HUES6 (cell line): ENCODE measurements at regions not wholly inside any gene's neighbourhood (a gene's known extent, or its start where the extent isn't known, plus 50 kb on each side); places are given as distances from the start of the nearest gene placed in this dataset.

ENCODE experiments used
- H3K27ac ChIP-seq: 2 replicates; pipeline ENCODE4 v1.7.0; 2013; ENCODE audit warnings: low read depth, mild to moderate bottlenecking, low read length, inconsistent platforms
- H3K27me3 ChIP-seq: 2 replicates; pipeline ENCODE4 v1.6.1; 2013; ENCODE audit warnings: low read length; ENCODE audit not compliant: control insufficient read depth, insufficient read depth
- H3K36me3 ChIP-seq: 2 replicates; pipeline ENCODE4 v1.6.1; 2013; ENCODE audit warnings: low read length; ENCODE audit not compliant: control insufficient read depth, insufficient read depth
- H3K4me1 ChIP-seq: 2 replicates; pipeline ENCODE4 v1.6.1; 2013; ENCODE audit warnings: low read length; ENCODE audit not compliant: control insufficient read depth, insufficient read depth
- H3K4me3 ChIP-seq: 2 replicates; pipeline ENCODE4 v1.5.1; 2013; ENCODE audit warnings: low read depth, low read length
- H3K9ac ChIP-seq: one replicate; pipeline ENCODE4 v1.6.1; 2013; ENCODE audit warnings: mild to moderate bottlenecking, low read length
- H3K9me3 ChIP-seq: 2 replicates; pipeline ENCODE4 v1.6.1; 2013; ENCODE audit warnings: low read depth, low read length; ENCODE audit not compliant: control insufficient read depth, insufficient read depth

DNA sequence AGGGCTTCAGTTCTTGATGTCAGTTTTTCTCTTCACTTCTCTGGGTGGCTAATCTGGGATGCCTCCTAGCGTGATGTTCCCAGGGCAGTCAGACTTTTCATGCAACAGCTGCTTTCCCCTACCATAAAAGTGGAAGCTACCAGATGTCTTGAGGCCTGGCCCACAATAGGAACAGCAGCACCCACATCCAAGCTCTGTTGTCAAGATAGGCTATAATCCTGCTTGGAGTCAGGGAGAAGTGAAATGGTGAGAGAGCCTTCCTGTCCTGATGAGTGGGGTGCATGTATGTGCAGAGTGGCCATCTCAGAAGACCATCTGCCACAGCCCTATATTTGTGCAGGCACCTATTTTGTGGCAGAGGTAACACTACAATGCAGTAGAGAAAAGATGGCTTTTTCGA, 108.0 kb downstream of the HTR5A start:
- no peaks in the 10 kb centered on the region for H3K4me1 ChIP-seq
- no peak overlapping the region for H3K27ac ChIP-seq
- H3K9ac ChIP-seq, result no peak overlapping the region
- peaks cover 17% of the 10 kb centered on the region; the same call in 1 of the 2 replicates for H3K9me3 ChIP-seq
- H3K36me3 ChIP-seq, result no peaks in the 10 kb centered on the region
- no peak overlapping the region for H3K4me3 ChIP-seq
- no peaks in the 10 kb centered on the region for H3K27me3 ChIP-seq

DNA sequence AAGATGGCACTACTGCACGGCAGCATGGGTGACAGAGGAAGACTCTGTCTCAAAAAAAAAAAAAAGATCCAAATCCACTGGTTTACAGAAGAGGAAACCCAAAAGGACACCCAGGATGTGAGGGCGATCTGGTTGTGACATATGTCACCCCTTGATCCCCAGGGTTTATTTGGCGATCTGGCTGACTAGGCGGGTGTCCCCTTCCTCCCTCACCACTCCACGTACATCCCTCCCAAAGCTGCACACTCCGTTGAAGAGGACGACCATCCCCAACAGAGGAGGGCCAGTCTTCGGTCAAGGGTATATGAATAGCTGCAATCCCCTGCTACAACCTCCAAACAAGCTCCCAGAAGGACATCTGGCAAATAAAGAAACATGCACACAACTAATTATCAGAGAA, 111.6 kb downstream of the HTR5A start:
- H3K9ac ChIP-seq, result no peak overlapping the region
- H3K36me3 ChIP-seq, result no peaks in the 10 kb centered on the region
- no peaks in the 10 kb centered on the region for H3K27me3 ChIP-seq
- H3K4me1 ChIP-seq, result no peaks in the 10 kb centered on the region
- no peak overlapping the region for H3K27ac ChIP-seq
- H3K4me3 ChIP-seq, result no peak overlapping the region
- peaks cover 41% of the 10 kb centered on the region for H3K9me3 ChIP-seq

DNA sequence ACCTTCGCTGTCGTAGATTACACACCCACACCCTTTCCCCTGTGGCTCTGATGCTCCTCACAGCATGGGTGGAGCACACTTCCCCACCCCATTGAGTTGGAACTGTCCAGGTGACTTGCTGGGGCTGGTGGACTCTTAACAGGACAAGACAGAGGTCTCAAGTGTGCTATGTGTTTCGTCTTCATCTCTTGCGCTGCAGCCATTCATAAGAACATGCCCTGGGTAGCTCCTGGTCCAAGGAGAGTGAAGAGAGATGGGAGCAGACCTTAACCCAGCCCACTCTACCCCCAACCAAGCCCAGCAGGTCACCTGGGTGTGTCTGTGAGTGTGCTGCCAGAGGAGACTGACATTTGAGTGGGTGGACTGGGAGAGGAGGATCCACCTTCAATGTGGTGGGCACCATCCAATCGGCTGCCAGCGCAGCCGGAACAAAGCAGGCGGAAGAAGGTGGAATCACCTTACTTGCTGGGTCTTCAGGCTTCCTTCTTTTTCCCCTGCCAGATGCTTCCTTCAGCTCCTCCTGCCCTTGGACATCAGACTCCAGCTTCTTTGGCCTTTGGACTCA, 112.4 kb downstream of the HTR5A start:
- H3K27ac ChIP-seq, result no peak overlapping the region
- no peak overlapping the region for H3K9ac ChIP-seq
- H3K9me3 ChIP-seq, result peaks cover 48% of the 10 kb centered on the region
- no peaks in the 10 kb centered on the region for H3K27me3 ChIP-seq
- no peaks in the 10 kb centered on the region for H3K4me1 ChIP-seq
- no peak overlapping the region for H3K4me3 ChIP-seq
- no peaks in the 10 kb centered on the region for H3K36me3 ChIP-seq

DNA sequence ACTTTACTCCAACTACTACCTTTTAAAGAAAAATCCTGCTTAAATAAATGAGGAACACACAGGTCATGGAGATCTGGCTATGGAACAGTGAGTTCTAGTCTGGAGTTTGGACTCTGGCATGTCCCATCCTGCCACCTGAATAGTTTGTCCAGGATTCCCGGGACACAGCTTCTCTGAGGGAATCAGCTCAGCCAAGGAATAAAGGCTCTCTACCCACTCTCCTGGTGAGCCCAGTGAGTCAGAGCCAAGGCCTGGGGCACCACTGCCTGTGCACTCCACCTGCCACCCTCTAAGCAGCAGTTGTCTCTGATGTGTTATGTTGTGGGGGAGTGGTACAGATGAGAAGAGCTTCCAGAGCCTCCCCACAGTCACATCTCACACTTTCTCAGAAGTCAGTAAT, 113.5 kb downstream of the HTR5A start:
- Histone ChIP-seq H3K27me3 (no peaks in the 10 kb centered on the region), H3K4me1 (no peaks in the 10 kb centered on the region), H3K27ac (no peak overlapping the region), H3K4me3 (no peak overlapping the region), H3K36me3 (no peaks in the 10 kb centered on the region), H3K9ac (no peak overlapping the region), H3K9me3 (peaks cover 48% of the 10 kb centered on the region)

DNA sequence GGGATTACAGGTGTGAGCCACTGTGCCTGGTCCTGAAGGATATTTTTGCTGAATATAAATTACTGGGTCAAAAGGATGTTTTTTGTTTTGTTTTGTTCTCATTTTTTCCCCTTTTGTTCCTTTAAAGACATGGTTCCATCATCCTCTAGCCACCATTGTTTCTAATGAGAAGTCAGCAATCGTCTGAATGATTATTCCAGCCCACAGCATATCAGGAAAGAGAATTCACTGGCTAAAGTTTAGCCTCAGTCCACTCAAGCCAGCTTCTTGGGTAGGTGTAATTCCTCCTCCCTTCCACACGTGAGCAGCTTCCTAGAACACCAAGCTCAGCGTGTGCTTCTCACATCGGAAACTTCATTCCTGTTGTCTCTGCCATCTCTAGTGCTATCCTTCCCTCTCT, 112.8 kb upstream of the INSIG1 start:
- Histone ChIP-seq H3K27me3 (no peaks in the 10 kb centered on the region), H3K27ac (no peak overlapping the region), H3K4me1 (no peaks in the 10 kb centered on the region), H3K9ac (no peak overlapping the region), H3K9me3 (peaks cover 48% of the 10 kb centered on the region), H3K4me3 (no peak overlapping the region), H3K36me3 (no peaks in the 10 kb centered on the region)

DNA sequence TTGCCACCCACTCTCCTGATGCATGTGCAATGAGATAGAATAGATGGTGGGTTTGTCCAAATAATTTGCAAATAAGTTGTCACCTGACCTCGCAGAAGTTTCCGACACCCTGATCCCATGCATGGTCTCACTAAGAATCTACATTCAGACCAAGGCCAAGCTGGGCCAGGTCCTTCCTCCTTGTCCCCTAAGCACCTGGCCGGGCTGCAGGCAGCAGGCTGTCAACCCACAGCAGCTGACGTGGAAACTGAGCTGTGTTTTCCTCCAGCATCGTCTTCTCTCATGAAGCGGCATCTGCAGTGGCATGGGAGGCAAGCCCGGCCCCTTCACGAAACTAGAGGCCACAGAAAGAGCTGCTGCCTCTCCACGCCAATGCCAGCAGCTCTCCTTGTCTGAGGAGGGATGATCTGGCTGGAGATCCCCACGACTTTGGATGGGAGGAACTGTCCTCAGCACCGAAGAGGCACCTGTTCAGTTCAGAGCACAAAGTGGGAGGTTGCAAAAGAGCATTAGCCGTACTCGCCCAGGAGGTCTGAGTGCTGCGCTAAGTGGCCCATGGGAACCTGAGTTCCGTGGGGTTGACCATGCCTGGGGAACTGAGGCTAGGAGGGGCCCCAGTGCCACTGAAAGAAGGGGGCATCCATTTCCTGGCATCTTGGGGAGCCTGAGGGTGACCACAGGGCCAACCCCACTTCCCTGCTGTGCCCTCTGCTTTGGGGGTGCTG, 110.5 kb upstream of the INSIG1 start:
- peaks cover 43% of the 10 kb centered on the region for H3K9me3 ChIP-seq
- H3K36me3 ChIP-seq, result no peaks in the 10 kb centered on the region
- H3K9ac ChIP-seq, result no peak overlapping the region
- peaks cover 14% of the 10 kb centered on the region; the same call in 1 of the 2 replicates for H3K27me3 ChIP-seq
- H3K4me3 ChIP-seq, result no peak overlapping the region
- no peaks in the 10 kb centered on the region for H3K4me1 ChIP-seq
- no peak overlapping the region for H3K27ac ChIP-seq

DNA sequence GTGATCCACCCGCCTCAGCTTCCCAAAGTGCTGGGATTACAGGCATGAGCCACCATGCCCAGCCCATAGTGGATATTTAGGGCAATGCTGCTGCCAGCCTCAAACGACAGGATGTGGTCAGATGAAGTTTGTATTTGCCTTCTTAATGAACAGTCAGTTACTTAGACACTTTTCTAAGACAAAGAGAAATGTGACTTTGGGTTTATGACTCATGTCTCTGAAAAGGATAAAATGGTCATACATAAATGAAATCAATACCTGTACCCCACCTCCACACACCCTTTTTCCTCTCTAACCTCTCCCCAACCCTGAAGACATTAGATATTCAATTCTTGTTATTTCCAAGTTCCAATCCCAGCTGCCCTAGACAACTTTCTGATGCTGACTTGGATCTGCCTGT, 109.3 kb upstream of the INSIG1 start:
- Histone ChIP-seq H3K4me1 (no peaks in the 10 kb centered on the region), H3K9me3 (peaks cover 40% of the 10 kb centered on the region), H3K27me3 (peaks cover 23% of the 10 kb centered on the region; the same call in 1 of the 2 replicates), H3K9ac (no peak overlapping the region), H3K27ac (no peak overlapping the region), H3K4me3 (no peak overlapping the region), H3K36me3 (no peaks in the 10 kb centered on the region)

DNA sequence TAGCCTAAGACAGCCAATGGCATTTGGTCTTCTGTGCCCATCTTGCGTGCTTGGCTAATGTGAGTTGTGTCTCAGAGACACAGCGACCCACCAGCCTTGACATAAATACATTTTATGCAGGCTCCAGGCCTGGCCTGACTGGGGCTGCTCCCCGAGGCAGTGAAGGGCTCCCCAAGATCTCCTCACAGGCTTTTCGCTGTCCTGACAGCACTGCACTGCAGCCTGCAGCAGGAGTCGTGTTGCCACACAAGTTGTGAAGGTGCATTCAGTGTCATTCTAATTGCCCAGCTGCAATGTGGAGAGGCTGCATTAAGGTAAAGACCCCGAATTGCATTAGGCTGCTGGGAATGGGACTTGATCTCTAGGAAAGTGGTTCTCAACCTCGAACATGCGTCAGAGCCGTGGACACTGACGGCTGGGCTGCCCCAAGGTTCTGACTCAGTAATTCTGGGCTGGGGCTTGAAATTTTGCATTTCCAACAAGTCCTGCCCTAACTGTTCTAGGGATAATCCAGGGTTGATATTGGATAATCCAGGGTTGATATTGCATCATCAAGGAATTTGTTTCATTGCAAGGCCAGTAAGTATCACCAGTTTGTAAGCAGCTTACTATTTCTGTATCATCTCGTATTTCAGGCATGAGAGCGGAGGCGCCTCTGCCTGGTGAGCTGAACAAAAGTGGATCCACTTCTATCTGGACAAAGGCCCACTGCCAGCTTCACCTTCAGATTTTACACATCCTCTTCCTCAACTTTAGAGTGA, 108.7 kb upstream of the INSIG1 start:
- Histone ChIP-seq H3K27me3 (peaks cover 25% of the 10 kb centered on the region; the same call in 1 of the 2 replicates), H3K4me3 (no peak overlapping the region), H3K27ac (no peak overlapping the region)

DNA sequence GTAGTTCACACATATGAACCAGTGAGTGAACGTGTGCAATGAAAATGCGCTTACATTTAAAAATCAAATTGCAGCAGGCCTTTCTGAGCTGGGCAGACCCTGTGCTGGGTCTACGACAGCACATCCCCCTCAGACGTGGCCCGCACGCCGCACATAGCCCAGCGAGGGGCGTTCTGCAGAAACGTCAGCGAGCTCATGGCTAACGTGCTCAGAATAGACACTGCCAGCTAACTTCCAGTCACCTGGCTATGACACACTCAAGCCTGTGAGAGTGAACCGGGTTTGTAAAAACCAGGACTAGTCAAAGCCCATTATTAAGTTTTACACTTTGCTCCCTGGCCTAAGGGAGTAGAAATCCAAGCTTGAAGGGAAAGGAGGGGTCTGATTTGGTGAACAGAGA, 108.1 kb upstream of the INSIG1 start:
- Histone ChIP-seq H3K27ac (no peak overlapping the region), H3K27me3 (peaks cover 25% of the 10 kb centered on the region; the same call in 1 of the 2 replicates), H3K36me3 (no peaks in the 10 kb centered on the region), H3K4me3 (no peak overlapping the region), H3K9me3 (peaks cover 30% of the 10 kb centered on the region), H3K4me1 (no peaks in the 10 kb centered on the region), H3K9ac (no peak overlapping the region)

More for the DNA sequence above, 108.7 kb upstream of the INSIG1 start:
- Histone ChIP-seq H3K4me1 (no peaks in the 10 kb centered on the region), H3K9ac (no peak overlapping the region), H3K9me3 (peaks cover 34% of the 10 kb centered on the region), H3K36me3 (no peaks in the 10 kb centered on the region)

DNA sequence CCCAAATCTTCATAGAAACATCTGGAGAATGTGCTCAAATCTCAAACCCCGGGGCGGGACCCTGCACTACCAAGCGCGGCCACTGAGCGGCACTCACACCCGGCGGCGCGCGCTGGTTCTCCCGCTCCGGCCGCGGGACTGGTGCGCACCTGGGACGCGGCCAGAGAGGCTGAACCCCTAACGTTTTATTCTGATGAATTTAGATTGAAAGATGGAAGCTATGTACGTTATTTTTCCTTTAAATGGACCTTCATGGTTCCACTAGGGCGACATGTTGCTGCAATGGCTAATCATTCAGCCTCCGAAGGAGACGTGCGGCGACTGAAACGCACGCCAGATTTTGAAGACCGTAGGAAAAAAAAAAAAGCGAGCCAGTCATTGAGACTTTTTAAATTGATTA, 107.0 kb upstream of the INSIG1 start:
- Histone ChIP-seq H3K27me3 (peaks cover 25% of the 10 kb centered on the region; the same call in 1 of the 2 replicates), H3K9me3 (peaks cover 19% of the 10 kb centered on the region), H3K4me3 (no peak overlapping the region), H3K9ac (no peak overlapping the region), H3K4me1 (no peaks in the 10 kb centered on the region), H3K36me3 (no peaks in the 10 kb centered on the region), H3K27ac (no peak overlapping the region)

DNA sequence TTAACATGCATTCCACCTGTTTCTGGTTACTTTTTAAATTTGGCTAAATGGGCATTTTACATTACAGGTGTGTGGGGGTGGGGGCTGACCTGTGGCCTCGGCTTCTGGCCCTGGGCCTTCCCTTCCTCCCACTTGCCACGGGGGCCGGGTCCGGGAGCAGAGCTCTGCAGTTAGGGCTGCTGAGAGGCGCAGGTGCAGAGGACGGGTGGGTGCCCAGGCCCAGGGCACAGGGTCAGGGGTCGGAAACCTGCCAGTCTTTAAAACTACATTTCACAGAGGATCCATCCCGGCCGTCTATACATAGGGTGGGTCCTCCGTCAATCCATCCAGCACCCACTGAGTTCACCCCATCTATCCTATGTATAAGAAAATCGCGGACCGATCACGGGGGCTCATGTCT, 106.5 kb upstream of the INSIG1 start:
- peaks cover 25% of the 10 kb centered on the region; the same call in 1 of the 2 replicates for H3K27me3 ChIP-seq

More for the DNA sequence above, 106.5 kb upstream of the INSIG1 start:
- Histone ChIP-seq H3K27ac (no peak overlapping the region), H3K36me3 (no peaks in the 10 kb centered on the region), H3K9me3 (peaks cover 15% of the 10 kb centered on the region), H3K9ac (no peak overlapping the region), H3K4me3 (no peak overlapping the region), H3K4me1 (no peaks in the 10 kb centered on the region)
